MG63 (cell line): ENCODE measurements at regions not wholly inside any gene's neighbourhood (a gene's known extent, or its start where the extent isn't known, plus 50 kb on each side); places are given as distances from the start of the nearest gene placed in this dataset.

Source experiments
- DNase-seq: peaks from one replicate; pipeline ENCODE4 v3.0.0-alpha.2; 2020
- H3K27me3 ChIP-seq: fragments of 250-450 bp; sonication (Bioruptor Pico); 2 replicates; pipeline ENCODE4 v1.5.1; 2020; ENCODE audit warnings: mild to moderate bottlenecking, moderate library complexity
- H3K36me3 ChIP-seq: fragments of 250-450 bp; sonication (Bioruptor Pico); 2 replicates; pipeline ENCODE4 v1.5.1; 2020; ENCODE audit warnings: mild to moderate bottlenecking, moderate library complexity
- H3K4me3 ChIP-seq: fragments of 250-450 bp; sonication (Bioruptor Pico); 2 replicates; pipeline ENCODE4 v1.5.1; 2020; ENCODE audit warnings: mild to moderate bottlenecking, moderate library complexity
- H3K9me3 ChIP-seq: fragments of 250-450 bp; sonication (Bioruptor Pico); 2 replicates; pipeline ENCODE4 v1.5.1; 2020; ENCODE audit warnings: mild to moderate bottlenecking, moderate library complexity

DNA sequence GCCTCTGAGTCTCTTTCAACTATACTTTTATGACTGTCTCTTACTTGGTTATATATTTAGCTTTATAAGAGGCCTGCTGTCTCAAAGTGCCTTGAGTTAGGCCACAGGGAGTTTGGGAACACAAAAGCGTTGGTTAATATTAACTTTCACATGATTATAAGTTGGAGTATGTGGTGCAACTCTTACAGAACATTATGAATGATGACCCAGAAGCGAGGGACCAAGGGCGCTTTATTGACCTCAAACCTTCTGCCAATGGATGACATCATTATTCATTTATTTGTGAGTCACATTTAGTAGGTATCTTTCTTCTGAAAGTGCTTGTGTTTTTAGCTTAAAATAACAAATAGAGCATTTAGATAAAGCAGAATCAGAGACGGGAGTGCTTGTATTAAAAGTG, 298.0 kb upstream of the ZC3H12C start:
- Histone ChIP-seq H3K27me3 (no peaks in the 10 kb centered on the region), H3K9me3 (peaks cover 2% of the 10 kb centered on the region), H3K4me3 (no peak overlapping the region), H3K36me3 (no peaks in the 10 kb centered on the region)
- DNase-seq: peak; percentile 3

DNA sequence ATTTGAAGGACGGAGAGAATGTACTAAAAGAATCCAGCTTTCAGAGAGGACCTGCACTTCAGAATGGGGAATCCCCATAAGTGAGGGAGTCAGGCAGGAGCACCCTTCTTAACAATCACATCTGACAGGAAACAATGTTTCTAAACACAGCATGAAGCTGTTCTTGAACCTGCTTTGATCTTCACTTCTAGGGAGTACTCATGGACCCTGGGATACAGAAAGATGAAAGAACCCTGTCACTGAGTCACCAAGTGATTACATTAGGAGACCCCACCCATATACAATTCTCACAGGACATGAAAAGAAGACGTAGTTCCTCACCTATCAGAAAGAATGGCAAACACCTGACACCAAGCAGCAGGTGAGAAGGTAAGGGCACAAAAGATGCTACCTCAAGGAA, 296.9 kb upstream of the ZC3H12C start:
- H3K4me3 ChIP-seq: no peak overlapping the region
- no peak for DNase-seq
- H3K9me3 ChIP-seq: peaks cover 2% of the 10 kb centered on the region; the same call in 1 of the 2 replicates
- H3K27me3 ChIP-seq: no peaks in the 10 kb centered on the region
- H3K36me3 ChIP-seq: no peaks in the 10 kb centered on the region

DNA sequence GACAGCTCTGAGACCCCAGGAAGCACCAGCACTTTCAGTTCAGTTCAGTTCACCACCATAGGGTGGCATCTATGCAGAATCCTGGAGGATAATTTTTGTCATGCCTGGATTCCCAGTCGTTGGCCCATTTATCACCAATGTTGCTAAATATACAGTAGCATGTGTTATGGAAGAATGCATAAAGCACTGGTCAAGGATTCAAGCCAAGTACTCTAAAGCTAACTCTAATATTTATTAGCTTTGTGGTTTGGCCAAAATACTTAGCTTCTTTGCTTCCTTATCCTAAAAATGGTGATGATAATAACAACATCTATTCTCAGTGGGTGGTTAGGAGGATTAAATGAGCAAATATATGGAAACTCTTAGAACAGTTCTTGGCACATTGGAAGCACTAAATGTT, 294.7 kb upstream of the ZC3H12C start:
- DNase-seq: peak; percentile 10
- H3K36me3 ChIP-seq: no peaks in the 10 kb centered on the region
- H3K4me3 ChIP-seq: no peak overlapping the region
- no peaks in the 10 kb centered on the region; the same call in 1 of the 2 replicates for H3K9me3 ChIP-seq
- H3K27me3 ChIP-seq: no peaks in the 10 kb centered on the region

DNA sequence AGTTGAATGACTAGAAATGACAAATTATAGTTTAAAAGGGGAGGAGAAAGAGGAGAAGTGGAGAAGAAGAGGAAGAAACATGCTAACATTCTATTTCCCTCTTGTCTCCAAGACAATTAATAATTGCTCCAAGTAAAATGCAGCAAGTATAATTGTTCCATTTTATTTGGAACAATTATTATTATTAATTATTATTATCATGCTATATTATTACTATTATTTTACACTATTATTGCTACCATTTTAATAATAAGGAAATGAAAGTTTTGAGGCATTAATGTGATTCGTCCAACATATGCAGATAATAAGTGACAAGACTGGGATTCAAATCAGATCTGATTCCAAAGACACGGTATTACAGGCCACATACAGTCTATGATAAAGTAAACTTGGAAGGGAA, 293.6 kb upstream of the ZC3H12C start:
- H3K27me3 ChIP-seq: no peaks in the 10 kb centered on the region
- no peaks in the 10 kb centered on the region for H3K36me3 ChIP-seq
- no peak for DNase-seq
- no peaks in the 10 kb centered on the region; the same call in 1 of the 2 replicates for H3K9me3 ChIP-seq
- no peak overlapping the region for H3K4me3 ChIP-seq

GRCh38 chr11:109804911-109805310, 288.3 kb upstream of the ZC3H12C start:
- no peak for DNase-seq
- Histone ChIP-seq H3K9me3 (no peaks in the 10 kb centered on the region; the same call in 1 of the 2 replicates), H3K4me3 (no peak overlapping the region), H3K36me3 (no peaks in the 10 kb centered on the region), H3K27me3 (no peaks in the 10 kb centered on the region)

GRCh38 chr11:109806205-109806604, 287.0 kb upstream of the ZC3H12C start:
- no peak for DNase-seq
- Histone ChIP-seq H3K4me3 (no peak overlapping the region), H3K36me3 (no peaks in the 10 kb centered on the region), H3K27me3 (no peaks in the 10 kb centered on the region), H3K9me3 (no peaks in the 10 kb centered on the region; the same call in 1 of the 2 replicates)

DNA sequence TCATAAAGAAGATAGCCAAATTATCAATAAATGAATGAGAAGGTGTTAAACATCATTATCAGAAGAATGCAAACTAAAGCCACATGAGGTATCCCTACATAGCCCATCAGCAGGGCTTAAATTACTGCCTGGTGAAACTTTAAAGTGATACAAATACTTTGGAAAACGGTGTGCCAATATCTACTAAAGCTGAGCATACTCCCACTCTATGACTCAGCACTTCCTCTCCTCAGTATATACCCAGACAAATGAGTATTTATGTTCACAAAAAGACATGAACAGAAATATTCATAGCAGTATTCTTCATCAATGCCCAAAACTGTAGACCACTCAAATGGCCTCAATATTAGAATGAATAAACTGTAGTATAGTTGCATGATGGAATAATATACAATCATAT, 284.6 kb upstream of the ZC3H12C start:
- Histone ChIP-seq H3K27me3 (no peaks in the 10 kb centered on the region), H3K4me3 (no peak overlapping the region), H3K36me3 (no peaks in the 10 kb centered on the region), H3K9me3 (no peaks in the 10 kb centered on the region; the same call in 1 of the 2 replicates)
- DNase-seq: no peak

GRCh38 chr11:109814824-109815223, 278.4 kb upstream of the ZC3H12C start:
- Histone ChIP-seq H3K36me3 (no peaks in the 10 kb centered on the region), H3K27me3 (no peaks in the 10 kb centered on the region), H3K9me3 (no peaks in the 10 kb centered on the region), H3K4me3 (no peak overlapping the region)
- DNase-seq: no peak

- H3K9me3 ChIP-seq: no peaks in the 10 kb centered on the region
- no peak for DNase-seq
- H3K36me3 ChIP-seq: no peaks in the 10 kb centered on the region
- no peaks in the 10 kb centered on the region for H3K27me3 ChIP-seq
- H3K4me3 ChIP-seq: no peak overlapping the region
These were observed 277.6 kb upstream of the ZC3H12C start for GRCh38 chr11:109815500-109816150.

- H3K36me3 ChIP-seq: no peaks in the 10 kb centered on the region
- H3K9me3 ChIP-seq: no peaks in the 10 kb centered on the region
- H3K27me3 ChIP-seq: no peaks in the 10 kb centered on the region
- H3K4me3 ChIP-seq: no peak overlapping the region
- DNase-seq: no peak
These were observed 274.9 kb upstream of the ZC3H12C start for GRCh38 chr11:109818290-109818689.

- Histone ChIP-seq H3K4me3 (no peak overlapping the region), H3K9me3 (no peaks in the 10 kb centered on the region), H3K36me3 (no peaks in the 10 kb centered on the region), H3K27me3 (no peaks in the 10 kb centered on the region)
- DNase-seq: no peak
These were observed 273.8 kb upstream of the ZC3H12C start for GRCh38 chr11:109819410-109819809.

DNA sequence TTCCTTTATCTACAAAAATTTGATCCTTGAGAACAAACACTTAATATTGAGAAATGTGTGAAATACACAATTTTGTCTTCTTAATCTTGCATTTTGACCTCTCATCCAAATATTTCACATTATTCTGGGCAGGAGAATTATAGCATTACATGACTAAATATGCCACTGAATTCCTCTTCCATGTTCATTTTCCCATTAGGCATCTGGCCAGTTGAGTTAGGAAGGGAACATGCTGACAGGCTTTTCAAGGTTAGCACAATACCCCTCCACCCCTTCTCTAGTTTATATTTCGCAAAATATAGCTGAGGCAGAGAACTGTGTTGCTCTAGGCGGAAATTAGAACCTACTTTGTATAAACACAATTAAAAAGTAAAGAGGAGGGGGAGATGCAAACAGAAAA, 271.7 kb upstream of the ZC3H12C start:
- no peak for DNase-seq
- Histone ChIP-seq H3K9me3 (no peaks in the 10 kb centered on the region), H3K36me3 (no peaks in the 10 kb centered on the region), H3K27me3 (no peaks in the 10 kb centered on the region), H3K4me3 (no peak overlapping the region)

DNA sequence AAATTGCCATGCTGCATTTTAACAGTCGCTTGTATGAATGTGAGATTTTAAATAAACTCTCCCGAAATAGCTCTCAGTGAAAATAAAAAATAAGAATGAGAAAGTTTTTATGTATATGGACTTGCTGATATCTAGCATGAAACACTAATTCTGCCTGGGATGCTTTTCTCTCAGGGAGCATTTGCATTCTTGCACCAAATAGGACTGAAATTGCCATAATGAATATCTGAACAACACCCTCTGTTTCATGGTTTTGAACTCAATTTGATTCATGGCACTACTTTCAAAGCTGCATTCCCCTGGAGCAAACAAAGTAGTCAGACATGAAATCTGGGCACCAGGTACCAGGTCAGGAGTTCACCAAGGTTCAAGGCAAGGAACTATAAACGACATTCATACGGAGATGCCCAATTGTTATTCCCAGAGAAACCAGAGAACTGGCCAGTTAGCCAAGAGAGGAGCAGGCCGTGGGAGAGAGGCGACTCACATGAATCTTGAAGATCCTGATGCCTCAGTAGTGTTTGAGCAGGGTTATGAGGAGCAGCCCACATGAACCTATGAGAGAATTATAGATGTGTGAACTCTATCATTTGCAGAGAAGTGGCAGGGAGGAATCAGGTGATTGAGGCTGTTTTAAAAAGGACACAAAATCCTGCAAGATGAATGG, 270.6 kb upstream of the ZC3H12C start:
- no peaks in the 10 kb centered on the region for H3K9me3 ChIP-seq
- no peaks in the 10 kb centered on the region for H3K27me3 ChIP-seq
- no peak overlapping the region for H3K4me3 ChIP-seq
- DNase-seq: no peak
- H3K36me3 ChIP-seq: no peaks in the 10 kb centered on the region

- Histone ChIP-seq H3K4me3 (no peak overlapping the region), H3K27me3 (no peaks in the 10 kb centered on the region), H3K9me3 (no peaks in the 10 kb centered on the region), H3K36me3 (no peaks in the 10 kb centered on the region)
- no peak for DNase-seq
These were observed 264.8 kb upstream of the ZC3H12C start for GRCh38 chr11:109828387-109828786.

- Histone ChIP-seq H3K4me3 (no peak overlapping the region), H3K9me3 (no peaks in the 10 kb centered on the region), H3K36me3 (no peaks in the 10 kb centered on the region), H3K27me3 (no peaks in the 10 kb centered on the region)
- no peak for DNase-seq
These were observed 255.2 kb upstream of the ZC3H12C start for GRCh38 chr11:109838026-109838425.

- Histone ChIP-seq H3K36me3 (no peaks in the 10 kb centered on the region), H3K27me3 (no peaks in the 10 kb centered on the region), H3K9me3 (no peaks in the 10 kb centered on the region), H3K4me3 (no peak overlapping the region)
- DNase-seq: no peak
These were observed 247.8 kb upstream of the ZC3H12C start for GRCh38 chr11:109845437-109845836.

- H3K4me3 ChIP-seq: no peak overlapping the region
- no peaks in the 10 kb centered on the region for H3K9me3 ChIP-seq
- no peaks in the 10 kb centered on the region for H3K36me3 ChIP-seq
- H3K27me3 ChIP-seq: no peaks in the 10 kb centered on the region
- no peak for DNase-seq
These were observed 245.6 kb upstream of the ZC3H12C start for GRCh38 chr11:109847621-109848020.

GRCh38 chr11:109849051-109849450, 244.1 kb upstream of the ZC3H12C start:
- Histone ChIP-seq H3K9me3 (no peaks in the 10 kb centered on the region), H3K27me3 (no peaks in the 10 kb centered on the region), H3K36me3 (no peaks in the 10 kb centered on the region), H3K4me3 (no peak overlapping the region)
- DNase-seq: no peak
